Parathyroid adenoma (tissue), 2 donors: ENCODE measurements at regions not wholly inside any gene's neighbourhood (a gene's known extent, or its start where the extent isn't known, plus 50 kb on each side); places are given as distances from the start of the nearest gene placed in this dataset.

Experiments used
- H2AFZ ChIP-seq: fragments of 300-600 bp; sonication (generic); one replicate; pipeline ENCODE4 v1.7.0; 2017; ENCODE audit warnings: antibody characterized with exemption, mild to moderate bottlenecking
- H3K27ac ChIP-seq: fragments of 300-600 bp; sonication (generic); one replicate; pipeline ENCODE4 v1.7.0; 2017
- H3K27me3 ChIP-seq: fragments of 300-600 bp; sonication (generic); one replicate; pipeline ENCODE4 v1.7.0; 2017; ENCODE audit warnings: low read length; ENCODE audit not compliant: control insufficient read depth, insufficient read depth
- H3K36me3 ChIP-seq: fragments of 300-600 bp; sonication (generic); one replicate; pipeline ENCODE4 v1.7.0; 2017; ENCODE audit warnings: low read length; ENCODE audit not compliant: control insufficient read depth, insufficient read depth
- H3K4me1 ChIP-seq: fragments of 300-600 bp; sonication (generic); one replicate; pipeline ENCODE4 v1.7.0; 2017; ENCODE audit warnings: control low read depth
- H3K4me2 ChIP-seq: fragments of 300-600 bp; sonication (generic); one replicate; pipeline ENCODE4 v1.7.0; 2017; ENCODE audit warnings: low read length
- H3K4me3 ChIP-seq: fragments of 300-600 bp; sonication (generic); one replicate; pipeline ENCODE4 v1.7.0; 2017; ENCODE audit warnings: low read depth, low read length
- H3K79me2 ChIP-seq: fragments of 300-600 bp; sonication (generic); one replicate; pipeline ENCODE4 v1.7.0; 2017; ENCODE audit warnings: control low read depth
- H3K9ac ChIP-seq: fragments of 300-600 bp; sonication (generic); one replicate; pipeline ENCODE4 v1.7.0; 2017; ENCODE audit warnings: mild to moderate bottlenecking
- H3K9me3 ChIP-seq: fragments of 300-600 bp; sonication (generic); one replicate; pipeline ENCODE4 v1.7.0; 2017; ENCODE audit warnings: low read length; ENCODE audit not compliant: control insufficient read depth
- TF ChIP-seq, protein P1 (sequence below): fragments of 300-600 bp; sonication (generic); IDR thresholded peaks from one replicate; pipeline ENCODE4 v1.7.0; 2017; ENCODE audit warnings: antibody characterized with exemption, mild to moderate bottlenecking
- donor health status: primary hyperparathyroidism.

DNA sequence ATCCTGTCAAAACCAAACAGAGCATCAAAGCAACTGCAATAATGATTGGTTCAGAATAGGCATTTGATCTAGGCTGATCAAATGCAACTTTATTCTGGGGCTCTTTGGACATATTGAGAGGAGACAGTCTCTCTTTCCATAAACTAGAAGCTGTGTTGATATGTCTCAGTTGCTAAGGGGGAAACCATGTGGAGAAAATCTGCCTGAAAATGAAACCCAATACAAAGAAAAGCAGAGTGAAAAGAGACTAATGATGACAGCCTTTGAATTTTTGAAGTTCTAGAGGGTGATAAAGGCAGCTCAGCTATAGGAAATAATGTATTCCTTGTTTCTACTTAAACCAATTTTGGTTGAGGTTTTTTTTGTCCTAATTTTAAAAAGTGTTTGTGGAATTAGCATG lies 941.8 kb upstream of the POT1 start:
- Histone ChIP-seq H3K9me3 (peaks cover 2% of the 10 kb centered on the region), H3K36me3 (peaks cover 2% of the 10 kb centered on the region), H3K27me3 (no peaks in the 10 kb centered on the region), H3K79me2 (no peaks in the 10 kb centered on the region), H3K9ac (no peak overlapping the region), H3K27ac (no peak overlapping the region), H3K4me1 (no peaks in the 10 kb centered on the region), H3K4me3 (no peak overlapping the region), H3K4me2 (no peak overlapping the region), H2AFZ (no peak overlapping the region)
- TF ChIP-seq, protein P1, sequence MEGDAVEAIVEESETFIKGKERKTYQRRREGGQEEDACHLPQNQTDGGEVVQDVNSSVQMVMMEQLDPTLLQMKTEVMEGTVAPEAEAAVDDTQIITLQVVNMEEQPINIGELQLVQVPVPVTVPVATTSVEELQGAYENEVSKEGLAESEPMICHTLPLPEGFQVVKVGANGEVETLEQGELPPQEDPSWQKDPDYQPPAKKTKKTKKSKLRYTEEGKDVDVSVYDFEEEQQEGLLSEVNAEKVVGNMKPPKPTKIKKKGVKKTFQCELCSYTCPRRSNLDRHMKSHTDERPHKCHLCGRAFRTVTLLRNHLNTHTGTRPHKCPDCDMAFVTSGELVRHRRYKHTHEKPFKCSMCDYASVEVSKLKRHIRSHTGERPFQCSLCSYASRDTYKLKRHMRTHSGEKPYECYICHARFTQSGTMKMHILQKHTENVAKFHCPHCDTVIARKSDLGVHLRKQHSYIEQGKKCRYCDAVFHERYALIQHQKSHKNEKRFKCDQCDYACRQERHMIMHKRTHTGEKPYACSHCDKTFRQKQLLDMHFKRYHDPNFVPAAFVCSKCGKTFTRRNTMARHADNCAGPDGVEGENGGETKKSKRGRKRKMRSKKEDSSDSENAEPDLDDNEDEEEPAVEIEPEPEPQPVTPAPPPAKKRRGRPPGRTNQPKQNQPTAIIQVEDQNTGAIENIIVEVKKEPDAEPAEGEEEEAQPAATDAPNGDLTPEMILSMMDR = no peak

DNA sequence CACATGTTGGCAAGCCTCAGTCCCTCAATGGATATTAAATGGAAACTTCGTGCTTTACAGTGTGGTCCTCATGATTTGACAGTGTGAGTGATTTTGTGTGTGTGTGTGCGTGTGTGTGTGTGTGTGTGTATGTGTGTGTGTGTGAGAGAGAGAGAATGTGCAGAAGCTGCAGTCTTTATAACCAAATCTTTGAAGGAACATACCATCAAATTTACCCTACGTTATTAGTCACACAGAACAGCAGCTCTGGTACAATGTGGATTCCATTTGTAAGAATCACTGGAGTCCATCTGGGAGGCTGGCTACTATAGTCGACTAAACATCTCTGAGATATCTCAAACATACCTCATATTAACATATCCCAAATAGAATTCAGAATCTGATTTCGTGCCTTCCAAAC lies 928.0 kb upstream of the POT1 start:
- TF ChIP-seq, protein P1 = no peak
- H3K4me3 ChIP-seq = no peak overlapping the region
- H3K9ac ChIP-seq = no peak overlapping the region
- H2AFZ ChIP-seq = no peak overlapping the region
- H3K4me2 ChIP-seq = no peak overlapping the region
- no peaks in the 10 kb centered on the region for H3K4me1 ChIP-seq
- no peaks in the 10 kb centered on the region for H3K27me3 ChIP-seq
- H3K79me2 ChIP-seq = no peaks in the 10 kb centered on the region
- no peak overlapping the region for H3K27ac ChIP-seq
- H3K36me3 ChIP-seq = no peaks in the 10 kb centered on the region
- H3K9me3 ChIP-seq = no peaks in the 10 kb centered on the region

DNA sequence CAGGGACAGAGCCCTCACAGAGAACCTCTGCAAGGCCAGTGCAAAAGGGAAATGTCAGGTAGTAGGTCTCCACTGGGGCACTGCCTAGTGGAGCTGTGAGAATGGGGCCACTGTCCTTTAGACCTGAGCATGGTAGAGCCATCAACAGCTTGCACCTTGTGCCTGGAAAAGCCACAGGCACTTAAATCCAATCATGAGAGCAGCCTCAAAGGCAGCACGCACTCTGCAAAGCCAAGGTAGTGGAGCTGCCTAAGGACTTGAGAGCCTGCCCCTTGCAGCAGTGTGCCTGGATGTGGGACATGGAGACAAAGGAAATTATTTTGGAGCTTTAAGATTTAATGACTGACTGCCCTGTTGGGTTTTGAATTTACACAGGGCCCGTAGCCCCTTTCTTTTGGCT lies 918.5 kb upstream of the POT1 start:
- no peaks in the 10 kb centered on the region for H3K79me2 ChIP-seq
- H3K9me3 ChIP-seq = no peaks in the 10 kb centered on the region
- no peaks in the 10 kb centered on the region for H3K36me3 ChIP-seq
- TF ChIP-seq, protein P1 = no peak
- H3K27ac ChIP-seq = no peak overlapping the region
- no peaks in the 10 kb centered on the region for H3K4me1 ChIP-seq
- H2AFZ ChIP-seq = no peak overlapping the region
- no peak overlapping the region for H3K4me3 ChIP-seq
- H3K4me2 ChIP-seq = no peak overlapping the region
- H3K27me3 ChIP-seq = no peaks in the 10 kb centered on the region
- no peak overlapping the region for H3K9ac ChIP-seq

DNA sequence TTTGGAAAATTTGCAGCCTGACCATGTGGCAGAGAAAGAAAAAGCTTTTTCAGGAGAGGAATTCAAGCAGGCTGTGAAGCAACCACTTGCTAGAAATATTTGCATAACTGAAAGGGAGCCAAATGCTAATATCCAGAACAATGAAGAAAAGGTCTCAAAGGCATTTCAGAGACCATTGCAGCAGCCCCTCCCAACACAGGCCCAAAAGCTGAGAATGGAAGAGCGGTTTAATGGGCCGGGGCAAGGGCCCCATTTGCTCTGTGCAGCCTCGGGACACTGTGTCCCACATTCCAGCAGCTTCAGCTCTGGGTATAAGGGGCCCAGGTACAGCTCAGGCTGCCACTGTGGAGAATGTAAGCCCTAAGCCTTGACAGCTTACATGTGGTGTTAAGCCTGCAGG lies 918.1 kb upstream of the POT1 start:
- Histone ChIP-seq H3K27ac (no peak overlapping the region), H3K4me3 (no peak overlapping the region), H3K36me3 (no peaks in the 10 kb centered on the region), H3K27me3 (no peaks in the 10 kb centered on the region), H3K9me3 (no peaks in the 10 kb centered on the region), H3K4me2 (no peak overlapping the region), H2AFZ (no peak overlapping the region), H3K4me1 (no peaks in the 10 kb centered on the region), H3K79me2 (no peaks in the 10 kb centered on the region), H3K9ac (no peak overlapping the region)
- TF ChIP-seq, protein P1 = no peak

DNA sequence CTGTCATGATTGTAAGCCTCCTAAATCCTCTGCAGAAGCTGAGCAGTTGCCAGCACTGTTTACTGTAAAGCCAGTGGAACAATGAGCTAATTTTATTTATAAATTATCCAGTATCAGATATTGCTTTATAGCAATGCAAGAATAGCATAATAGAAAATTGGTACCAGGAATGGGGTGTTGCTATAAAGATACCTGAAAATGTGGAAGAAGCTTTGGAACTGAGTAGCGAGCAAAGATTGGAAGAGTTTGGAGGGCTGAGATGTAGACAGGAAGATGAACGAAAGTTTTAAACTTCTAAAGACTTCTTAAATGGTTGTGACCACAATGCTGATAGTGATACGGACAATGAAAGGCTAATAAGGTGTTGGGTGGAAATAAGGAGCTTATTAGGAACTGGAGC lies 917.4 kb upstream of the POT1 start:
- no peak overlapping the region for H3K4me2 ChIP-seq
- no peaks in the 10 kb centered on the region for H3K36me3 ChIP-seq
- H2AFZ ChIP-seq = no peak overlapping the region
- TF ChIP-seq, protein P1 = no peak
- no peaks in the 10 kb centered on the region for H3K4me1 ChIP-seq
- no peak overlapping the region for H3K9ac ChIP-seq
- H3K9me3 ChIP-seq = no peaks in the 10 kb centered on the region
- no peak overlapping the region for H3K27ac ChIP-seq
- H3K27me3 ChIP-seq = no peaks in the 10 kb centered on the region
- no peaks in the 10 kb centered on the region for H3K79me2 ChIP-seq
- H3K4me3 ChIP-seq = no peak overlapping the region
